Fibroblast of mammary gland (primary cell): ENCODE measurements at regions not wholly inside any gene's neighbourhood (a gene's known extent, or its start where the extent isn't known, plus 50 kb on each side); places are given as distances from the start of the nearest gene placed in this dataset.

Experiments
- DNase-seq: peaks from one replicate; pipeline ENCODE4 v3.0.0-alpha.2; 2010; ENCODE audit warnings: low read depth
- H3K4me3 ChIP-seq: 2 replicates; pipeline ENCODE4 v1.5.1; 2011; ENCODE audit warnings: low read depth, mild to moderate bottlenecking, low read length, moderate library complexity; ENCODE audit not compliant: control insufficient read depth
- TF ChIP-seq, protein P1 (sequence below): conservative IDR thresholded peaks from 2 replicates; pipeline ENCODE4 v1.5.1; 2011; ENCODE audit warnings: low read depth, low read length, inconsistent platforms; ENCODE audit not compliant: control insufficient read depth, insufficient read depth

DNA sequence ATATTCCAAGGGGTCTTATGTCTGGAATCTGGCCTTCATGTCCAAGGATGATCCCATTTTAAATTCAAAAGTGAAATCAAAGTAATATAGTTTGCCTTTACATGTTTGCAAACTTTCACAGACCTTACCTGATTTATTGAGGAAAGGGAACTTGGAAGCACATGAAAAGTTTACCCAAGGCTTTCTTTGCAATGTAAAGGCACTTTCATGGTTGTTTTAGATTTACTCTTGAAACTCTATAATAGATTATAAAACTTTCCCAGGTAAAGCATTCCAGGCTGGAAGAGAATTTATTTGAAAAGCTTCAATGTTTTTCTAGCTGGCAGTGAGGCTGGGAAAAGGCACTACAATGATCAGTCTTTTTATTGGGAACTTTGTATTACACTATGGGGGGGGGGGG is 842.8 kb upstream of the DIAPH2 start:
- DNase-seq = no peak
- TF ChIP-seq, protein P1, sequence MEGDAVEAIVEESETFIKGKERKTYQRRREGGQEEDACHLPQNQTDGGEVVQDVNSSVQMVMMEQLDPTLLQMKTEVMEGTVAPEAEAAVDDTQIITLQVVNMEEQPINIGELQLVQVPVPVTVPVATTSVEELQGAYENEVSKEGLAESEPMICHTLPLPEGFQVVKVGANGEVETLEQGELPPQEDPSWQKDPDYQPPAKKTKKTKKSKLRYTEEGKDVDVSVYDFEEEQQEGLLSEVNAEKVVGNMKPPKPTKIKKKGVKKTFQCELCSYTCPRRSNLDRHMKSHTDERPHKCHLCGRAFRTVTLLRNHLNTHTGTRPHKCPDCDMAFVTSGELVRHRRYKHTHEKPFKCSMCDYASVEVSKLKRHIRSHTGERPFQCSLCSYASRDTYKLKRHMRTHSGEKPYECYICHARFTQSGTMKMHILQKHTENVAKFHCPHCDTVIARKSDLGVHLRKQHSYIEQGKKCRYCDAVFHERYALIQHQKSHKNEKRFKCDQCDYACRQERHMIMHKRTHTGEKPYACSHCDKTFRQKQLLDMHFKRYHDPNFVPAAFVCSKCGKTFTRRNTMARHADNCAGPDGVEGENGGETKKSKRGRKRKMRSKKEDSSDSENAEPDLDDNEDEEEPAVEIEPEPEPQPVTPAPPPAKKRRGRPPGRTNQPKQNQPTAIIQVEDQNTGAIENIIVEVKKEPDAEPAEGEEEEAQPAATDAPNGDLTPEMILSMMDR = no peak
- H3K4me3 ChIP-seq = no peak overlapping the region

DNA sequence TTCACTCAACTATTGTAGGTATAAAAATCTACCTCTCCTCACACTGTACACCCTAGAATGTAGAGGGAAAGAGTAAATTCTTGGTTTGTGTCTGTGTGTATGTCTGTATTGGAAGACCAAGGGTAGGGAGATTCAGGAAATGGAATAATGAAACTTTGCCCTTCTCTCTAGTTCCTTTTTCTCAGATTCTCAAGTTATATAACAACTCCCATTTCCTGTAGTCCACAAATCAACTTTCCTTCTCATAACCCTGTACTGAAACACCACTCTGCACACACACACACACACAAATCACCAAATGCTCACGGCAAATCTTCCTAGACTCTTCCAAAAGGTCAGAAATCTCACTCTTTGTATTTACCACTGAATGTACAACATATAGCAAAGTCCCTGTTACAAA is 824.5 kb upstream of the DIAPH2 start:
- no peak for DNase-seq
- TF ChIP-seq, protein P1 = no peak
- H3K4me3 ChIP-seq = no peak overlapping the region

DNA sequence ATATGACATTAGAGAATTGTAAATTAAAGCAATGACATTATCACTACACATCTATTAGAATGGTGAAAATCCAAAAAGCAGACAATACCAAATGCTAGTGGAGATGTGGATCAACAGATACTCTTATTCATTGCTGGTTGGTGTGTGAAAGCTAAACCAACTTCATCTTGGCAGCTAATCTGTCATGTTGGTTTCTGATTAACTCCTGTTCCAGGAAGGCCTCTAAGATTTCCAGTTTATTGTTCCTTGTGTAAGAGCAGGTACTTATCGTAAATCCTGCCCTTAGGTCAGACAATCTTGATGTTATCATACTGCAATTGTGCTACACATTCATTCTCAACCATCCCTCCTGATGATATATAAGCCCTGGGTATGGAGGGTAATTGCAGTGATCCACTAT is 809.0 kb upstream of the DIAPH2 start:
- TF ChIP-seq, protein P1 = no peak
- no peak for DNase-seq
- no peak overlapping the region for H3K4me3 ChIP-seq

DNA sequence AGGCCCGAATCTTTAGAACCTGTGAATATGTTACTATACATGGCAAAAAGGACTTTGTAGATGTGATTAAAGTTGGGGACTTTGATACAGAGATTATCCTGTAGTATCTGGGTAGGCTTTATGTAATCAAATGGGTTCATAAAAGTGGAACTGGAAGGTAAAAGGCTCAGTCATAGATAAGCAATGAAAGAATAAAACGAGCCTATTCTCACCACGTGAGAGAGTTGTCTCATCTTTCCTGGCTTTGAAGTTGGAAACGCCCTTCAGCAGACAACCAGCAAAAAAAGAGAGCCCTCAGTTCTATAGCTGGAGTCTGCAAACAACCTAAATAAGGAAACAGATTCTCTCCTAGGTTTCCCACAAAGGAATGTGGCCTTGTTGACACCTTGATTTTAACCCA is 805.8 kb upstream of the DIAPH2 start:
- TF ChIP-seq, protein P1 = no peak
- DNase-seq = no peak
- no peak overlapping the region for H3K4me3 ChIP-seq

DNA sequence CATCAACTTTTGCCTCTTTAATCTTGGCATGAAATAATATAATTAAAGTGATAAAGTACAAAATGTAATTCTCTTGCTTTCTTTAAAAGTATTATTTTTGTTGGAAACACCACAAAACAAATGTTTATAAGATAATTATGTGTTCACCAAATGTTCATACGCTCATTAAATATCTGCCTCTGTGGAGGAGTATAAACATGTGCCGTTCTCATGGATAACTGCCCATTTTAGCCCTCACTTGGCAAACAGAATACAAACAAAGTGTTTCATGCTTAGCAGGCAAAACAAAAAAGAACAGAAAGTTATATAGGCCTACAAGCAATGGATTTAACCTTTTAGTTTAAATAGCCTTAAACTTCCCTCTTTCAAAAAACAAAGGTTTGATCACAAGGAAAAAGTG is 800.5 kb upstream of the DIAPH2 start:
- H3K4me3 ChIP-seq = no peak overlapping the region
- TF ChIP-seq, protein P1 = no peak
- peak; percentile 16 for DNase-seq

DNA sequence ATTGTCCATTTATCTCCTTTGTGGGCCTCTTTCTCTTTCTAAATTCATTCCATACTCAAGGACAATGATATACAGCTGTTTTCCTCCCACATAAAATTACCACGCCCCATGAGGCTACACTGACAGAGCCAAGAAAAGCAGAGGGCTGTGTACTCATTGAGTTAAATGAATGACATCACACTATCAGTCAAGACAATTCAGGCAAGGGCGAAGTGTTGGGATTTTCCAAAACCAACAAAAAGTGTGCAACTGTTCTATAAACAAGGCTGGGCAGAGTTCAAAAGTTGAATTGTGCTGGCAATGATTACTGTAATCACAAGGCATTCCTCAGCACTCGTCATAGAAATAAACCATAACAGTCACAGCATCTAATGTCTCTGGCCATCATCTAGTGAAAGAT is 799.6 kb upstream of the DIAPH2 start:
- peak; percentile 55 for DNase-seq
- no peak overlapping the region for H3K4me3 ChIP-seq
- TF ChIP-seq, protein P1 = no peak

DNA sequence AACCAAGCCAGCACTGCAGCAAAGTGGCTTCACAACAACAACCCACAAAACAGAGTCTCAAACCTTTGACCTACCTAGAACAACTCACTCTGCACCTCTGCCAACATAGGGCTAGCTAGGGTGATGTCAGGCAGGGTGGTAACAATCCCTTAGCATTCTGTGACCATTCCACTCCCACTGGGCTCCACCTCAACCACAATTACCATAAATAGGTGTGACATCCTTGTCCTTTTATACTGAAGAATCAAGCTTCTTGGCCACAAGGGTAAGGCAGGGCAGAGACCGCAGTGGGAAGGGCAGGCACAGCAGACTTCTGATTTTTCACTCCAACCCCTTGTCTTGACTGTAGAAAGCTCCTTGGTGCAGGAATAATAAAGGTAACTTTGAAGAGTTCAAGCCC is 795.4 kb upstream of the DIAPH2 start:
- H3K4me3 ChIP-seq = no peak overlapping the region
- no peak for DNase-seq
- TF ChIP-seq, protein P1 = no peak
